ENCODE measurements at regions not wholly inside any gene's neighbourhood (a gene's known extent, or its start where the extent isn't known, plus 50 kb on each side); places are given as distances from the start of the nearest gene placed in this dataset.

GRCh38 chrX:22664826-22665225, 334.9 kb upstream of the DDX53 start:
- DNase-seq (ENCODE audit: low spot score) = no peak

- no peak for DNase-seq (ENCODE audit: low spot score)
Measured at GRCh38 chrX:22665818-22666217, 333.9 kb upstream of the DDX53 start.

GRCh38 chrX:22666441-22666840, 333.3 kb upstream of the DDX53 start:
- DNase-seq (ENCODE audit: low spot score) = peak; percentile 2

GRCh38 chrX:22674932-22675331, 324.8 kb upstream of the DDX53 start:
- DNase-seq (ENCODE audit: low spot score) = no peak

GRCh38 chrX:22686138-22686541, 313.6 kb upstream of the DDX53 start:
- DNase-seq (ENCODE audit: low spot score) = no peak

- no peak for DNase-seq (ENCODE audit: low spot score)
Measured at GRCh38 chrX:22689290-22689689, 310.5 kb upstream of the DDX53 start.

GRCh38 chrX:22690116-22690515, 309.6 kb upstream of the DDX53 start:
- DNase-seq (ENCODE audit: low spot score) = no peak

- no peak for DNase-seq (ENCODE audit: low spot score)
Measured at GRCh38 chrX:22691966-22692565, 307.7 kb upstream of the DDX53 start.

GRCh38 chrX:22698151-22698550, 301.6 kb upstream of the DDX53 start:
- no peak for DNase-seq (ENCODE audit: low spot score)

- no peak for DNase-seq (ENCODE audit: low spot score)
Measured at GRCh38 chrX:22699581-22700091, 300.1 kb upstream of the DDX53 start.

GRCh38 chrX:22712942-22713341, 286.8 kb upstream of the DDX53 start:
- DNase-seq (ENCODE audit: low spot score) = no peak

GRCh38 chrX:22730542-22730941, 269.2 kb upstream of the DDX53 start:
- no peak for DNase-seq (ENCODE audit: low spot score)

- no peak for DNase-seq (ENCODE audit: low spot score)
Measured at GRCh38 chrX:22737541-22737940, 262.2 kb upstream of the DDX53 start.

GRCh38 chrX:22739276-22739675, 260.5 kb upstream of the DDX53 start:
- no peak for DNase-seq (ENCODE audit: low spot score)

- no peak for DNase-seq (ENCODE audit: low spot score)
Measured at GRCh38 chrX:22740836-22741235, 258.9 kb upstream of the DDX53 start.

- DNase-seq (ENCODE audit: low spot score) = no peak
Measured at GRCh38 chrX:22742174-22742573, 257.6 kb upstream of the DDX53 start.

GRCh38 chrX:22746081-22746480, 253.7 kb upstream of the DDX53 start:
- no peak for DNase-seq (ENCODE audit: low spot score)

- peak; percentile 8 for DNase-seq (ENCODE audit: low spot score)
Measured at GRCh38 chrX:22748093-22748999, 251.4 kb upstream of the DDX53 start.

GRCh38 chrX:22758807-22759481, 240.8 kb upstream of the DDX53 start:
- DNase-seq (ENCODE audit: low spot score) = no peak

GRCh38 chrX:22760513-22761057, 239.2 kb upstream of the DDX53 start:
- no peak for DNase-seq (ENCODE audit: low spot score)

- DNase-seq (ENCODE audit: low spot score) = no peak
Measured at GRCh38 chrX:22788221-22788620, 211.5 kb upstream of the DDX53 start.

- DNase-seq (ENCODE audit: low spot score) = no peak
Measured at GRCh38 chrX:22795671-22796070, 204.1 kb upstream of the DDX53 start.

All from germinal center (tissue), 1 donor.